OCI-LY1 (cell line): ENCODE measurements at regions not wholly inside any gene's neighbourhood (a gene's known extent, or its start where the extent isn't known, plus 50 kb on each side); places are given as distances from the start of the nearest gene placed in this dataset.

Experiments
- EZH2 ChIP-seq: fragments of 200-600 bp; sonication (generic), shearing (Covaris generic); IDR thresholded peaks from 2 replicates; pipeline ENCODE4 v1.8.0; 2017; ENCODE audit warnings: borderline replicate concordance, mixed run types, mild to moderate bottlenecking, antibody characterized with exemption, low read length, moderate library complexity, mixed read lengths
- TF ChIP-seq, protein P1 (sequence below): fragments of 200-600 bp; sonication (generic), shearing (Covaris generic); IDR thresholded peaks from 2 replicates; pipeline ENCODE4 v1.5.1; 2017; ENCODE audit warnings: mild to moderate bottlenecking, antibody characterized with exemption, low read length, moderate library complexity, mixed read lengths

DNA sequence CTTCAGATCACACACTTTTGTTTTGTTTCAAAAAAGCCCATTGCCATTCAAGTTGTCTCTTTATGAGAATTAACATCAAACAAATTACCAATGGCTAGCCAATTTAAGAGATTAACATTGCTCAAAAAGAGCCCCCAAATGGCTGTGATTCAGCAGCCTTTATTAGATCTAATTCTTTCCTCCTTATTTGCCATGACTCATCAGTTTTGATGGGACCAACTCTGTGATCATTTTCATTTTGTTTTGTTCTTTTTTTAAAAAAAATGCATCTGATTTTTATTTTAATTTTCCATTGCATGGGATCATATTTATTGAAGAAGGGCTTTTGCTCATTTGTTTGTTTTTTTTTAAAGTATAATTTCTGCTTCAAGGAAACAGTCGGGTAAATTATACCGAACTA, 161.6 kb upstream of the FRMPD4 start:
- TF ChIP-seq, protein P1, sequence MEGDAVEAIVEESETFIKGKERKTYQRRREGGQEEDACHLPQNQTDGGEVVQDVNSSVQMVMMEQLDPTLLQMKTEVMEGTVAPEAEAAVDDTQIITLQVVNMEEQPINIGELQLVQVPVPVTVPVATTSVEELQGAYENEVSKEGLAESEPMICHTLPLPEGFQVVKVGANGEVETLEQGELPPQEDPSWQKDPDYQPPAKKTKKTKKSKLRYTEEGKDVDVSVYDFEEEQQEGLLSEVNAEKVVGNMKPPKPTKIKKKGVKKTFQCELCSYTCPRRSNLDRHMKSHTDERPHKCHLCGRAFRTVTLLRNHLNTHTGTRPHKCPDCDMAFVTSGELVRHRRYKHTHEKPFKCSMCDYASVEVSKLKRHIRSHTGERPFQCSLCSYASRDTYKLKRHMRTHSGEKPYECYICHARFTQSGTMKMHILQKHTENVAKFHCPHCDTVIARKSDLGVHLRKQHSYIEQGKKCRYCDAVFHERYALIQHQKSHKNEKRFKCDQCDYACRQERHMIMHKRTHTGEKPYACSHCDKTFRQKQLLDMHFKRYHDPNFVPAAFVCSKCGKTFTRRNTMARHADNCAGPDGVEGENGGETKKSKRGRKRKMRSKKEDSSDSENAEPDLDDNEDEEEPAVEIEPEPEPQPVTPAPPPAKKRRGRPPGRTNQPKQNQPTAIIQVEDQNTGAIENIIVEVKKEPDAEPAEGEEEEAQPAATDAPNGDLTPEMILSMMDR: no peak
- no peak for TF ChIP-seq EZH2
